ENCODE measurements at regions not wholly inside any gene's neighbourhood (a gene's known extent, or its start where the extent isn't known, plus 50 kb on each side); places are given as distances from the start of the nearest gene placed in this dataset.

DNA sequence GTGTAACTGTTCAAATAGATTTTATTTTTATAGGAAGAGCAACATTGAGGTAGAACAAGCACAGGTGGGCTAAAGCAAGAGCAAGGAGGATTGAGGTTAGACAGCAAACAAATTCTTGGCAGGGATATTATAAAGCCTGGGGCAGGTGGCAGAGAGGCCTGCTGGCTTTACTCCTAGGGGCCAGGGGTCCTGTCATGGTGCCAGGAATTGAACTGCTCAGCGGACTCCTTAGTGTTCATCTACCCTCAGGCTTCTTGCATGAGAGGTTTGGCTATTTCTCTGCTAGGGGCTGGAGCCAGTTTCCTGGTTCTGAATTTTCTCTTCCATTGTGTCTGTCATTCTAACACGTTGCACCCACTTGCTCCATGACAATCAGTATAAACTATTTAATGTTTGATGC, 217.2 kb upstream of the NCAM1 start:
- no peaks in the 10 kb centered on the region for H3K36me3 ChIP-seq (ENCODE audit: control insufficient read depth, insufficient read depth, low read length)
- TF ChIP-seq, protein P1, sequence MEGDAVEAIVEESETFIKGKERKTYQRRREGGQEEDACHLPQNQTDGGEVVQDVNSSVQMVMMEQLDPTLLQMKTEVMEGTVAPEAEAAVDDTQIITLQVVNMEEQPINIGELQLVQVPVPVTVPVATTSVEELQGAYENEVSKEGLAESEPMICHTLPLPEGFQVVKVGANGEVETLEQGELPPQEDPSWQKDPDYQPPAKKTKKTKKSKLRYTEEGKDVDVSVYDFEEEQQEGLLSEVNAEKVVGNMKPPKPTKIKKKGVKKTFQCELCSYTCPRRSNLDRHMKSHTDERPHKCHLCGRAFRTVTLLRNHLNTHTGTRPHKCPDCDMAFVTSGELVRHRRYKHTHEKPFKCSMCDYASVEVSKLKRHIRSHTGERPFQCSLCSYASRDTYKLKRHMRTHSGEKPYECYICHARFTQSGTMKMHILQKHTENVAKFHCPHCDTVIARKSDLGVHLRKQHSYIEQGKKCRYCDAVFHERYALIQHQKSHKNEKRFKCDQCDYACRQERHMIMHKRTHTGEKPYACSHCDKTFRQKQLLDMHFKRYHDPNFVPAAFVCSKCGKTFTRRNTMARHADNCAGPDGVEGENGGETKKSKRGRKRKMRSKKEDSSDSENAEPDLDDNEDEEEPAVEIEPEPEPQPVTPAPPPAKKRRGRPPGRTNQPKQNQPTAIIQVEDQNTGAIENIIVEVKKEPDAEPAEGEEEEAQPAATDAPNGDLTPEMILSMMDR (IDR thresholded peaks at IDR 0.05; ENCODE audit: insufficient read depth, low read length, poor library complexity, severe bottlenecking): no peak
- DNase-seq (ENCODE audit: low read depth): no peak
- no peak overlapping the region for H3K4me3 ChIP-seq (ENCODE audit: low read depth, low read length)
- peaks cover 4% of the 10 kb centered on the region for H3K27me3 ChIP-seq (ENCODE audit: control insufficient read depth, insufficient read depth, low read length)

DNA sequence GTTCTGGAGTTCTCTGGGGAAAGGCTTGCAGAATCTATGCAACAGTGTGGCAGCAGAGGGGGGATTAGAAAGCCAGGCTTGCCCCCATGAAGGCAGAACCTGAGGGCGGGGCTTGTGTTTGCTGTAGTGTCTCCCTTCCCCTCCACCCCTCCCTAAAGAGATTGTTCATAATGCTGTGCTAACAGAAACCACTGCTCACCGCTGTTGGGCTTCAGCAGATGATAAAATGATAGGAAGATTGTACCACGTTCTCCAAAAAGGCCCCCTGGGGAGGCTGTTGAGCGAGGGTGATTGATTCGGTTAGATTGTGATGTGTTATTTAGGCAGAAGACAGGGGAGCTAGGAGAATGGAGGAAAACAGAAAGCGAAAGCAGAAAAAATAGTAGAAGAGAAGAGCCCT, 215.2 kb upstream of the NCAM1 start:
- TF ChIP-seq, protein P1 (IDR thresholded peaks at IDR 0.05; ENCODE audit: insufficient read depth, low read length, poor library complexity, severe bottlenecking): no peak

DNA sequence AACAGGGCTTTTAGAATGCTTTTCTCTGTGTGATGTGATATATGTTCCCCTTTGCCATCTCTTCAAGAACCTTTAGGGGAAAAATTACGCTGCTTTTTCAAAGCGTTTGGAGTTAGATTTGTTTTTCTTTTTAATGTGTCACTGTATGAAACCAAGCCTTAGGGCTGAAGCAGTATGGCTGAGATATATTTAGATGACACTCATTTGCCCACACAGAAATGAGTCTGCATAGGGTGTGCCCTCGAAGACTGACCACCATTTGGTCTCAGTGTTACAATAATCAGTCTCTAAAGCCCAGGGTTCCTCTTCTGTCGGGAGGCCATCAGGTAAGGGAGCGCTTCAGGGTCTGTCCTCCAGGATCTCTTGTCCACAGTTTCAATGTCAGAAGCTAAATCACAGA, 213.0 kb upstream of the NCAM1 start:
- DNase-seq (ENCODE audit: low read depth): no peak
- Histone ChIP-seq H3K4me3 (ENCODE audit: low read depth, low read length) (no peak overlapping the region), H3K27me3 (ENCODE audit: control insufficient read depth, insufficient read depth, low read length) (peaks cover 4% of the 10 kb centered on the region), H3K36me3 (ENCODE audit: control insufficient read depth, insufficient read depth, low read length) (no peaks in the 10 kb centered on the region)
- TF ChIP-seq, protein P1 (IDR thresholded peaks at IDR 0.05; ENCODE audit: insufficient read depth, low read length, poor library complexity, severe bottlenecking): no peak

More for the DNA sequence above, 215.2 kb upstream of the NCAM1 start:
- Histone ChIP-seq H3K36me3 (ENCODE audit: control insufficient read depth, insufficient read depth, low read length) (no peaks in the 10 kb centered on the region), H3K27me3 (ENCODE audit: control insufficient read depth, insufficient read depth, low read length) (peaks cover 4% of the 10 kb centered on the region), H3K4me3 (ENCODE audit: low read depth, low read length) (no peak overlapping the region)
- no peak for DNase-seq (ENCODE audit: low read depth)

DNA sequence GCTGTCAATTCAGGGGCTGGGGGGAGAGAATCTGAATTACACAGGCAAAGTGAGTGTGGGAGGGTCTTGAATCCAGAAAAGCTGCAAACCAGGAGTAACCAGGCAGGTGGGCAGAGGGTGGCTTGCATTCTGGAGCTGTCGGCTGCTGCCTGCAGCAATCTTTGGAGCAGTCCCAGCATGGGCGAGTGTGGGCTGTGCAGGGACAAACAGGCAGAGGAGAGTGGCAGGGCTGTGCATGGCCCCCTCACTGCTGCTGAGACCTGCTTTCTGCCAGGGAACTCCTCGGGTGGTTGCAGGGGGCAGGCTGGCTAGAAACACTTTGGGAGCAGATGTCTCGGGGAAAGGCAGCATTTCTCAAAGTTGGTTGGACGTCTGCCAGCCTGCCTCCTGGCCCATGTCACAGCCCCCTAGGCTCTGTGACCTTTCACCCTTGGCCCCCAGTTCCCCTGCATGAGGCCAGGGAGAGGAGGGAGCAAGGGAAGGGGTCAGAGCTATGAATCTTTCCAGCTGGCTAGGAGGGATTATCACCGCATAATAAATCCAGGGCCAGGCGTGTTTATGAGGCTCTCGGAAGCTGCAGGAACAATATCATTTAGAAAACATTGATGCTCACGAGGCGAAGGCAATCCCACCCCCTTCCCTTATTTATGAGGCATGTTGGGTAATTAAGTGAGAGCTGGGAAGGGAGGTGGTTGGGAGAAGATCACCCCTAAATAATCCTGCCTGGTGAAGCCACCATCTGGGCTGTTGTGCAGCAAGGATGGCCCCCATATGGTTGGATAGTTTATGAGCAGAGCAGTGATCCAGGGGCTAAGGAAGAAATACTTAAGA, 212.3 kb upstream of the NCAM1 start:
- Histone ChIP-seq H3K4me3 (ENCODE audit: low read depth, low read length) (no peak overlapping the region), H3K36me3 (ENCODE audit: control insufficient read depth, insufficient read depth, low read length) (no peaks in the 10 kb centered on the region), H3K27me3 (ENCODE audit: control insufficient read depth, insufficient read depth, low read length) (peaks cover 4% of the 10 kb centered on the region)
- TF ChIP-seq, protein P1 (IDR thresholded peaks at IDR 0.05; ENCODE audit: insufficient read depth, low read length, poor library complexity, severe bottlenecking): no peak
- DNase-seq (ENCODE audit: low read depth): no peak

DNA sequence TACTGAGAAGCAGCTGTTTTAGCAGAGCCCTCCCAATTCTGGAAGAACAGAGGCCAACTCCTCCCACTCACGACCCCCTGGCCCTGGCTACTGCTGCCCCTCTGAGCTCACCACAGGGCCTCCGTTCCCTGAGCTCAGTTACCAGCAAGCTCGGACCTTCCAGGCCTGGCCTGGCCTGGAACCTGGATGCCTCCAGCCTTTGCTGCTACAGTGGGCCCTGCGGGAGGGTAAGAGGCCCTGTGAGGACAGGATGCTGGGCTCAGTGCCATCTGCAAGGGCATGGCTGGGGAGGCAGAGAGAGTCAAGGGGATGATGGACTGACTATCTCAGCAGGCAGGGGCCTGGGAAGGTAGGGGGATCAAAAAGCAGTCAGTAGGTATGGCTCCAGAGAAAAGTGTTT, 209.9 kb upstream of the NCAM1 start:
- Histone ChIP-seq H3K27me3 (ENCODE audit: control insufficient read depth, insufficient read depth, low read length) (peaks cover 4% of the 10 kb centered on the region), H3K36me3 (ENCODE audit: control insufficient read depth, insufficient read depth, low read length) (no peaks in the 10 kb centered on the region), H3K4me3 (ENCODE audit: low read depth, low read length) (no peak overlapping the region)
- TF ChIP-seq, protein P1 (IDR thresholded peaks at IDR 0.05; ENCODE audit: insufficient read depth, low read length, poor library complexity, severe bottlenecking): no peak
- no peak for DNase-seq (ENCODE audit: low read depth)

DNA sequence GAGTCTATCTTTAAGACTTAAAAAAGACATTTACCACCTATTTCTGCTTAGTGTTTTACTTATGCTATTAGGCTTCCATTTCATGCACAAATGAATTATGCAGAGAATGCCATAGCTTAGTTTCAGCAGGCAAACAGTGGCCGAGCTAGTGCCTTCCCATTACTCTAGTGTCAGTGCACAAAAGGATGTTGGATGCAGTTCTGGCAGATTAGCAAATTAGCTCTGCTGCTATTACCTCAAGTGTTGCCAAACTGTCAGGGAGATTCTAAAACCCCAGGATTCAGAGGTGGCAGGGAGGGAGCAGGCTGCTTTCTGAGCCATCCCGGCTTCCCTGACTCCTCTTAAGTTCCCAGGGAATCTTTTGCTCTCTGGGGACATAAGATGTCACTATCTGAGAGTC, 209.4 kb upstream of the NCAM1 start:
- Histone ChIP-seq H3K4me3 (ENCODE audit: low read depth, low read length) (no peak overlapping the region), H3K36me3 (ENCODE audit: control insufficient read depth, insufficient read depth, low read length) (no peaks in the 10 kb centered on the region), H3K27me3 (ENCODE audit: control insufficient read depth, insufficient read depth, low read length) (peaks cover 4% of the 10 kb centered on the region)
- TF ChIP-seq, protein P1 (IDR thresholded peaks at IDR 0.05; ENCODE audit: insufficient read depth, low read length, poor library complexity, severe bottlenecking): no peak
- DNase-seq (ENCODE audit: low read depth): no peak
